Ectodermal cell (in vitro differentiated cells): ENCODE measurements at regions not wholly inside any gene's neighbourhood (a gene's known extent, or its start where the extent isn't known, plus 50 kb on each side); places are given as distances from the start of the nearest gene placed in this dataset.
"Not testable (repeated sequence)": the region's sequence is repeated elsewhere in the genome, so short reads cannot be mapped to it uniquely, and the experiment has no call there.

Experiments used
- H3K27ac ChIP-seq: 2 replicates; pipeline ENCODE4 v1.7.0; 2013; ENCODE audit warnings: mild to moderate bottlenecking, low read depth, low read length; ENCODE audit not compliant: insufficient read depth, poor library complexity, severe bottlenecking
- H3K27me3 ChIP-seq: 2 replicates; pipeline ENCODE4 v1.7.0; 2013; ENCODE audit warnings: mild to moderate bottlenecking, low read length; ENCODE audit not compliant: insufficient read depth, control insufficient read depth, poor library complexity, severe bottlenecking
- H3K36me3 ChIP-seq: one replicate; pipeline ENCODE4 v1.7.0; 2013; ENCODE audit warnings: low read length; ENCODE audit not compliant: control insufficient read depth, insufficient read depth
- H3K4me1 ChIP-seq: one replicate; pipeline ENCODE4 v1.7.0; 2013; ENCODE audit warnings: low read length; ENCODE audit not compliant: control insufficient read depth, insufficient read depth
- H3K4me3 ChIP-seq: 2 replicates; pipeline ENCODE4 v1.7.0; 2013; ENCODE audit warnings: low read depth, low read length, control low read depth; ENCODE audit not compliant: insufficient read depth
- H3K9me3 ChIP-seq: 2 replicates; pipeline ENCODE4 v1.7.0; 2013; ENCODE audit warnings: mild to moderate bottlenecking, low read length, moderate library complexity; ENCODE audit not compliant: control insufficient read depth
- WGBS, 2 experiments: methylation state at CpG; one replicate each; pipeline ENCODE4 v1.1.7; 2013; ENCODE audit warnings: missing lambda C conversion rate in 2 of 2; 5-methylcytosine and 5-hydroxymethylcytosine counted together

DNA sequence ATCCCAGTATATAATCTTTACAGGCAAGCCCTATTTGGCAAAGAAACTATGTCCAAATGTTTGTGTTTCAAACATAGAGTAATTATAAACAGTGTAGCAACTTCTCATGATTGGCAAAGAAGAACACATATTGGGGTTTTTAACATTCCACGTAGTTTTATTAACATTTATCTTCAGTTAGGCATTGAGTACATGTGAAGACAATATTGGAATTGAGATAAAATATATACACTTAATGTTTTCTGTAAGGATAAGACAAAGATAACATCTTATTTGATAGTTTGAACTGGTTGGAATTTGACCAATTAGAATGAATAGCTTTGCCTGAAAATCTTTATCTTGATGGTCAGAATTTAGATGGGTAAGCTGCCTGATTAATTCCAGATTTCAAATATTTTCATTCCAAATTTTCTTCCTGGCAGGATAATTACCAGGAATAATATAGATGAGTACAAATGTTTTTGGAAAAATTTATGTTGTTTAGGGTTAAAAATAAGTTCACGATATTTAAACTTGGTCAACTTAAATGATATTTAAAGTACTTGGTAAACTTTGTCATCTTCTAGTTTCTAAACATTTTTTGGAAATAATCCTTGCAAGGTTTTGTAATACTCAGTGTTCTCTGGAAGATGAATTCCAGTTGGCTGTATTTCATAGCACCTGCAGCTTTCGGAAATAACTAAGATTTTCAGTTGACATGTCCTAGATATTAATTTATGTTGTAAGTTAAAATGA is 536.5 kb upstream of the SPRY2 start:
- 98 to 100% methylated on average over 1 to 2 of the region's 3 CpGs for WGBS, 2 experiments
- Histone ChIP-seq H3K27ac (no peak overlapping the region), H3K4me3 (no peak overlapping the region), H3K27me3 (no peaks in the 10 kb centered on the region), H3K9me3 (no peaks in the 10 kb centered on the region), H3K4me1 (no peaks in the 10 kb centered on the region), H3K36me3 (no peaks in the 10 kb centered on the region)

DNA sequence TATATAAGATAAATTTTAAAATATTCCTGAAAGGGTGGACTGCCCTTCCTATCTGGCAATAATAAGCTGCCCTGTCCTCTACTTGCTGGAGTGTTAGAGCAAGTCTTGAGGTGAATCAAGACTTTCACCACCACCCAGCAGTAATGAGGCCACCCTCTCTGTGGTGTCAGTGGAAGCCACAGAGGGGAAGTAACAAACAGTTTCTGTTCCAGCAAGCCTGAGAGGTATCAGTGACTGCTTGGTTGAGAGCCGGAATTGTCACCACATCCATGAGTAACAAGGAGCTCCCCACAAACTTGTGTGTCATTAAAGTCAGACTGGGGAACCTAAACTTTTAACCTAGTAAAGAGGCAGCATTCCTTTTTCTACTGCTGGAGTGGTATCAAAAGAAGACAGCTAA is 532.7 kb upstream of the SPRY2 start:
- Histone ChIP-seq H3K36me3 (no peaks in the 10 kb centered on the region), H3K4me3 (no peak overlapping the region), H3K27ac (no peak overlapping the region), H3K4me1 (no peaks in the 10 kb centered on the region), H3K27me3 (no peaks in the 10 kb centered on the region), H3K9me3 (no peaks in the 10 kb centered on the region)
- 100% methylated on average over 1 of the region's 1 CpG for WGBS, 2 experiments

DNA sequence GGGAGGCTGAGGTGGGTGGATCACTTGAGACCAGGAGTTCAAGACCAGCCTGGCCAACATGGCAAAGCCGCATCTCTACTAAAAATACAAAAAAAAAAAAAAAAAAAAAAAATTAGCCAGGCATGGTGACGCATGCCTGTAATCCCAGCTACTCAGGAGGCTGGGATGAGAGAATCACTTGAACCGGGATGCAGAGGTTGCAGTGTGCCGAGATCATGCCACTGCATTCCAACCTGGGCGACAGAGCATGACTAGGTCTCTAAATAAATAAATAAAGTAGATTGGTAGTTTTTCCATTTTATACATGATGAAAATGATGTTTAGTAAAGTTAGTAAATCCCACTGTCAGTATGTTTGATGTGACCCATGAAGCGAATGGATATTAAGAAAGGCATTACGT is 531.0 kb upstream of the SPRY2 start:
- H3K9me3 ChIP-seq, H3K27ac ChIP-seq, H3K36me3 ChIP-seq, H3K27me3 ChIP-seq, H3K4me3 ChIP-seq, H3K4me1 ChIP-seq: not testable (repeated sequence)
- 84 to 92% methylated on average over 6 of the region's 7 CpGs for WGBS, 2 experiments

DNA sequence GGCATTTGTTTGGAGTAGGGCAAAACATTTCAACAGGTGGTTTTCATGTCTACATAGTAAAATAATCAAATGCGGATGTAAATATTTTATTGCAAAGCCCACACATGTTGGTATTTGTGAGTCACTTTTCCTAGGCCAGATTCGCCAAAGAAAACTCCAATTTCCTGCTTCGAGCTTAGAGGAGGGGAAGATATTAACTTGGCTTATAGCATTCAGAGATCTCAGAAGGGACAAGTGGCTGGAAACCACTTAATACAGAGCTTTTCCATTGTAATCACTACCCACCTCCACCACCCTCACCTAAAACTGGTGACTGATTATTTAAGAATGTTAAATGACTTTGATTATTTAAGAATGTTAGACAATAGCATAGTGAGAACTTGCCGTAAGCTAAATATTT is 530.6 kb upstream of the SPRY2 start:
- Histone ChIP-seq H3K4me1 (no peaks in the 10 kb centered on the region), H3K4me3 (no peak overlapping the region), H3K36me3 (no peaks in the 10 kb centered on the region), H3K27ac (no peak overlapping the region), H3K27me3 (no peaks in the 10 kb centered on the region), H3K9me3 (no peaks in the 10 kb centered on the region)
- 94 to 96% methylated on average over 3 to 4 of the region's 4 CpGs for WGBS, 2 experiments

DNA sequence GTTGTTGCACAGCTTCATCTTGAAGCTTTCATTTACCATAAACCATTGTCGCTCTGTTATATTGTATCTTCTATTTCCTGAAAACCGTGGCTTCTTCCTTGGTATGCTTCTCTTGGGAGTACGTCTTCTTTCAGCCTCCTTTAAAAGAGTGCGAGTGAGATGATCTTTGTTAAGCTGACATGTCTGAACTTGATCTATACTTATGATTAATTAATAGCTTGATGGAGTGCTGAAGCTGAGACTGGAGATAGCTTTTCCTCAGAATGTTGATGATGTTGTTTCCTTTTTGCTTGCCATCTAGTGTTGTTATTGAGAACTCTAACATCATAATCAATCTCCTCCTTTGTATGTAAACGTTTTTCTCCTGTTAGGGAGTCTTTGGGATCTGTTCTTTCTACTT is 529.3 kb upstream of the SPRY2 start:
- H3K36me3 ChIP-seq: no peaks in the 10 kb centered on the region
- H3K9me3 ChIP-seq: no peaks in the 10 kb centered on the region
- H3K27me3 ChIP-seq: no peaks in the 10 kb centered on the region
- 77 to 93% methylated on average over 4 to 5 of the region's 5 CpGs for WGBS, 2 experiments
- no peak overlapping the region for H3K4me3 ChIP-seq
- H3K27ac ChIP-seq: no peak overlapping the region
- H3K4me1 ChIP-seq: no peaks in the 10 kb centered on the region

DNA sequence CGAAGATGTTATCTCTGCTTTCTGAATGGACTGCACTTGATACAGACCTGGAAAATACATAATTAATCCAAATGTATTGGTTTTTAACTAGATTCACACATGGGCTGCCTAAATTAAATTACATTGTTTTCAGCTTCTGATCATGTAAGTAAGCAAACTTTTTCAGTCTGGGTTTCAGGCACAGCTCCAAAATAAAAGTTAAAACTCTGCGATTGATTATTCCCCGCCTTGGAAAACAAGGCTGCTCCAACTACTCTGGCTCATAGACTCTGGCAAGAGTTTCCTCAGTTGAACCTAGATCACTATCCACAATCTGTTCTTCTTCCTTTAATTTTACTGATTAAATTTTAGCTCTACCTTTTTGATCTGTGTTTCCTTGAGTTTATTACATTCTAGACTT is 526.0 kb upstream of the SPRY2 start:
- H3K27ac ChIP-seq: no peak overlapping the region
- no peaks in the 10 kb centered on the region for H3K9me3 ChIP-seq
- H3K4me1 ChIP-seq: no peaks in the 10 kb centered on the region
- 93 to 98% methylated on average over 2 to 3 of the region's 3 CpGs for WGBS, 2 experiments
- H3K36me3 ChIP-seq: no peaks in the 10 kb centered on the region
- no peak overlapping the region for H3K4me3 ChIP-seq
- H3K27me3 ChIP-seq: no peaks in the 10 kb centered on the region

DNA sequence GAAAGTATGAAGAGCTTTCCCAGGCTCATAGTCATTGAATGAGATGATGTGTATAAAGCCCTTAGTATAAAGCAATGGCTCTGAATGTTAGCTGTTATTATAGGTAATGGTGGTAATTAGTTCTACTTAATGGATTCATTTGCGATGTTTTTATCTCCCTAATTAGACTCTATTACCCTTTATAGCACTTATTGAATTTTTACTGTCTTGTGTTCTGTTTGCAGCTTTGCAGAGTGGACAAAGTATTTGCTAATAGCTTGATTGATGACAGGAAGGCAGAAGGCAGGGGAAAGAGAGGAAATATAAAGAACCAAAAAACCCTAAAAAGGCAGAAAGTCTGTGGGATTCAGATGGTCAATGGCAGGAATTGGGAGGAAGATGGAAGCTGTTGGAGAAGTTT is 524.4 kb upstream of the SPRY2 start:
- no CpG with 5 or more reads among the region's 1 CpG for WGBS, 2 experiments
- H3K4me1 ChIP-seq: no peaks in the 10 kb centered on the region

DNA sequence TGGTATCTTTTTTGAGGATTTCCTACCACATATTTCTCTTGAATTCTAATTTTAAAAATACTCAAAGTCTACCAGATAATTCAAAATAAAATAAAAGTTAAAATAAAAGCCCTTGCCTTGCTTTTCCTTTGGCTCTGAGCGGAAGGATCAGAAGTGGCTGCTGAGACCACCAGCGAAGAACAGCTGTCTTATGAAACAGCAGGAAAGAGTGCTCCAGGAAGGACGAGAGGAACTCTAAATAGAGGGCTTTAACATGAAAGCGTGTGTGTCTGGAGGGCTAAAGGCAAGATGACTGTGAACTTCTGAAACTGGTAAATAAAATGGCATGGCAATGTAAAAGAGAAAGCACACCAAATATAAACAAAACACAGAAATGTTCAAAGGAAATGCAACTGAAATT is 521.5 kb upstream of the SPRY2 start:
- no peaks in the 10 kb centered on the region for H3K27me3 ChIP-seq
- H3K9me3 ChIP-seq: no peaks in the 10 kb centered on the region
- no peak overlapping the region for H3K4me3 ChIP-seq
- no peak overlapping the region for H3K27ac ChIP-seq
- no peaks in the 10 kb centered on the region for H3K36me3 ChIP-seq
- WGBS, 2 experiments: 36 to 64% methylated on average over 4 of the region's 4 CpGs
- no peaks in the 10 kb centered on the region for H3K4me1 ChIP-seq

More for the DNA sequence above, 524.4 kb upstream of the SPRY2 start:
- H3K27ac ChIP-seq: no peak overlapping the region
- no peaks in the 10 kb centered on the region for H3K27me3 ChIP-seq
- no peaks in the 10 kb centered on the region for H3K9me3 ChIP-seq
- no peaks in the 10 kb centered on the region for H3K36me3 ChIP-seq
- H3K4me3 ChIP-seq: no peak overlapping the region

DNA sequence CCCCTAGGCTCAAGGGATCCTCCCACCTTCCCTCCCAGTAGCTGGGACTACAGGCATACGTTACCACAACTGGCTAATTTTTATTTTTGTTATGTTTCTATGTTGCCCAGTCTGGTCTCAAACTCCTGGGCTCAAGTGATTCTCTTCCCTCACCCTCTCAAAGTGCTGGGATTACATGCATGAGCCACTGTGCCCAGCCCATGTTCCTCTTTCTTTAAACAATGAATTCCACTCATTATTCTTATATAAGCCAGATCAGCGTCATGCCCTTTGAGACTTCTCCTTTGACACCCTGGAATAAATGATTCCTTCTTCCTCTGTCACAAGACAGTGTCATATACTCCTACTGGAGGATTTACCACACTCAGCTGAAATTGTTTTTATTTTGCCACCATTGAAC is 519.9 kb upstream of the SPRY2 start:
- no peaks in the 10 kb centered on the region for H3K27me3 ChIP-seq
- WGBS, 2 experiments: 87 to 94% methylated on average over 1 to 2 of the region's 2 CpGs
- no peaks in the 10 kb centered on the region for H3K4me1 ChIP-seq
- H3K36me3 ChIP-seq: no peaks in the 10 kb centered on the region
- no peaks in the 10 kb centered on the region for H3K9me3 ChIP-seq
- H3K27ac ChIP-seq: no peak overlapping the region
- H3K4me3 ChIP-seq: no peak overlapping the region

DNA sequence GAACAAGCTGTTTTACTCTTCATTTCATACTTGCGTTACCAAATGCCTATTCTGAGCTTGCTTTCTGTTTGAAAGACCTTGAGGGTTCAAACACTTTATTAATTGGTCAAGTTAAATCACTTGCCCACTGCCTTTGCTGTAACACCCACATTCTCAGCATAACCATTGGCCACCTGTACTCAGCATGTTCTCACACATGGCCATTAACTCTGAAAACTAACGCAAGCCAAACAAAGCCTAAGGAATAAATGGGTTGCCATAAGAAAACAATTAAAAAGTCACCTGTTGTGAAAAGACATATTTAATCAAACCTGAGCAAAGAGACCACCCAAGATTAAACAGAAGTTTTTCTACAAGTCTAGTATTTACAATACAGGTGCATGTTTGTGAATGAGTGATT is 517.2 kb upstream of the SPRY2 start:
- Histone ChIP-seq H3K27me3 (no peaks in the 10 kb centered on the region), H3K27ac (no peak overlapping the region), H3K4me1 (no peaks in the 10 kb centered on the region), H3K4me3 (no peak overlapping the region), H3K36me3 (no peaks in the 10 kb centered on the region), H3K9me3 (no peaks in the 10 kb centered on the region)
- 73 to 75% methylated on average over 2 of the region's 2 CpGs for WGBS, 2 experiments

DNA sequence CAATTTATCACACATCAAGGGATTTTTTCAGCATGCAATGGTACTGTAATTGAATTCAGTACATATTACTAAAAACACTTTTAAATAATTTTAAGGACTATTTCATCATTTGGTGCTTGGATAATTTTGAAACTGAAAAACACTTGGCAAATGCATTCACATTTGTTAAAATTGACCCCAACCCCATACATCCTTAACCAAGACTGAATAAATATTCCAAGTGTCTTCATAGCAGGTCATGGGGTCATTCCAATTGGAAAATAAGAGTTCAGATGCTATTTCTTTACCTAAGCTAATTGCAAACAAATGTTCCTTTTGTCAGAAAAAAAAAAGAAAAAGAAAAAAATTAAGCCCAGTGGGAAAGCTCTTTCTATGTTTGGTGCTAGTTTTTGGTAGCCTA is 516.4 kb upstream of the SPRY2 start:
- H3K27ac ChIP-seq: no peak overlapping the region
- no peaks in the 10 kb centered on the region for H3K4me1 ChIP-seq
- no peak overlapping the region for H3K4me3 ChIP-seq
- no peaks in the 10 kb centered on the region for H3K27me3 ChIP-seq
- H3K36me3 ChIP-seq: no peaks in the 10 kb centered on the region
- H3K9me3 ChIP-seq: no peaks in the 10 kb centered on the region
